ENCODE measurements at regions not wholly inside any gene's neighbourhood (a gene's known extent, or its start where the extent isn't known, plus 50 kb on each side); places are given as distances from the start of the nearest gene placed in this dataset.
"Not testable (repeated sequence)": the region's sequence is repeated elsewhere in the genome, so short reads cannot be mapped to it uniquely, and the experiment has no call there.

GRCh38 chr4:78711676-78712075, 64.5 kb upstream of the BMP2K start:
- ChIA-PET CTCF (interaction anchor here (1.0 to 2.1 kb wide), 3 partner anchors 10 to 66 kb away, joined by 3 to 8 read pairs (median 3); no protein-coding TSS in a partner anchor), POLR2A (no interaction called here)
- TF ChIP-seq GATA2 (IDR thresholded peaks at IDR 0.05; ENCODE audit: insufficient read depth, insufficient read length, low read depth, low read length), result no peak
- no peak for TF ChIP-seq EZH2 (IDR thresholded peaks at IDR 0.05; ENCODE audit: borderline replicate concordance, low read depth, low read length, severe bottlenecking)
- TF ChIP-seq MAX (IDR thresholded peaks at IDR 0.05; ENCODE audit: insufficient read depth, insufficient read length), result no peak
- TF ChIP-seq JUN (IDR thresholded peaks at IDR 0.05; ENCODE audit: borderline replicate concordance, insufficient read depth, insufficient read length, low read depth), result no peak
- no peak for TF ChIP-seq CTCF (IDR thresholded peaks at IDR 0.05; ENCODE audit: extremely low read depth in 1 of 2, insufficient read depth in 1 of 2, low read depth in 1 of 2, low read length in 2 of 2)
- TF ChIP-seq POLR2A (IDR thresholded peaks at IDR 0.05; ENCODE audit: low read depth, low read length), result no peak
- no peak for TF ChIP-seq MYC (IDR thresholded peaks at IDR 0.05; ENCODE audit: low read depth, low read length)
- no peak for TF ChIP-seq POLR2AphosphoS5 (IDR thresholded peaks at IDR 0.05; ENCODE audit: insufficient read depth, low read depth, low read length)
- no peak for TF ChIP-seq FOS (IDR thresholded peaks at IDR 0.05; ENCODE audit: borderline replicate concordance, insufficient read depth, low read length)
- H3K4me2 ChIP-seq (ENCODE audit: insufficient read depth, low read length), result no peak overlapping the region
- no peaks in the 10 kb centered on the region for H3K27me3 ChIP-seq (ENCODE audit: control insufficient read depth in 2 of 2, insufficient read depth in 2 of 2, low read length in 2 of 2)
- no peaks in the 10 kb centered on the region for H3K9me1 ChIP-seq (replicated peaks; ENCODE audit: control insufficient read depth, extremely low read depth, insufficient read depth, low read length)
- no peaks in the 10 kb centered on the region for H3K79me2 ChIP-seq (ENCODE audit: control insufficient read depth, insufficient read depth, low read length)
- H3K9me3 ChIP-seq (replicated peaks; ENCODE audit: control insufficient read depth, insufficient read depth, low read length), result no peaks in the 10 kb centered on the region
- H3K4me1 ChIP-seq (ENCODE audit: control insufficient read depth, extremely low read depth, insufficient read depth, low read length), result no peaks in the 10 kb centered on the region
- H3K4me3 ChIP-seq (replicated peaks in 1 of 3; ENCODE audit: insufficient read depth in 1 of 3, low read depth in 1 of 3, low read length in 3 of 3), result no peak overlapping the region
- dilution Hi-C loops (cut with MboI; ENCODE audit: extremely low pct_ligation_motif_present, low sequenced_read_pairs), result no loop called here
- no peak overlapping the region for H2AFZ ChIP-seq (ENCODE audit: low read depth, low read length)
- no peaks in the 10 kb centered on the region for H3K36me3 ChIP-seq (ENCODE audit: control insufficient read depth in 2 of 2, extremely low read depth in 1 of 2, insufficient read depth in 2 of 2, low read length in 2 of 2)
- no TSS peak for BruUV-seq (replicated peaks)
- no peak overlapping the region for H3K27ac ChIP-seq (ENCODE audit: insufficient read depth, low read depth, low read length)
- intact Hi-C loops (cut with micrococcal nuclease), result no loop called here
- DNase-seq (ENCODE audit: low read depth, low spot score) (no peak), FAIRE-seq (no peak)
- no peak overlapping the region for H3K9ac ChIP-seq (replicated peaks; ENCODE audit: extremely low read depth, insufficient read depth, low read length)
- no peaks in the 10 kb centered on the region for H4K20me1 ChIP-seq (replicated peaks; ENCODE audit: control insufficient read depth, extremely low read depth, insufficient read depth, low read length)

- H3K27ac ChIP-seq (ENCODE audit: insufficient read depth, low read depth, low read length), result not testable (repeated sequence)
Observed at GRCh38 chr4:78714598-78714997, 61.6 kb upstream of the BMP2K start.

GRCh38 chr4:78715372-78715771, 60.8 kb upstream of the BMP2K start:
- intact Hi-C loops (cut with micrococcal nuclease); H3K27ac ChIP-seq (ENCODE audit: insufficient read depth, low read depth, low read length); dilution Hi-C loops (cut with MboI; ENCODE audit: extremely low pct_ligation_motif_present, low sequenced_read_pairs); H3K79me2 ChIP-seq (ENCODE audit: control insufficient read depth, insufficient read depth, low read length); H3K4me3 ChIP-seq (replicated peaks in 1 of 3; ENCODE audit: insufficient read depth in 1 of 3, low read depth in 1 of 3, low read length in 3 of 3); BruUV-seq (replicated peaks); H4K20me1 ChIP-seq (replicated peaks; ENCODE audit: control insufficient read depth, extremely low read depth, insufficient read depth, low read length); H3K4me2 ChIP-seq (ENCODE audit: insufficient read depth, low read length); H3K9me1 ChIP-seq (replicated peaks; ENCODE audit: control insufficient read depth, extremely low read depth, insufficient read depth, low read length); FAIRE-seq; DNase-seq (ENCODE audit: low read depth, low spot score); H3K4me1 ChIP-seq (ENCODE audit: control insufficient read depth, extremely low read depth, insufficient read depth, low read length); H3K9ac ChIP-seq (replicated peaks; ENCODE audit: extremely low read depth, insufficient read depth, low read length); H3K36me3 ChIP-seq (ENCODE audit: control insufficient read depth in 2 of 2, extremely low read depth in 1 of 2, insufficient read depth in 2 of 2, low read length in 2 of 2); H3K9me3 ChIP-seq (replicated peaks; ENCODE audit: control insufficient read depth, insufficient read depth, low read length); H2AFZ ChIP-seq (ENCODE audit: low read depth, low read length); POLR2A ChIA-PET; H3K27me3 ChIP-seq (ENCODE audit: control insufficient read depth in 2 of 2, insufficient read depth in 2 of 2, low read length in 2 of 2); CTCF ChIA-PET: not testable (repeated sequence)

More at GRCh38 chr4:78714598-78714997, 61.6 kb upstream of the BMP2K start:
- H2AFZ ChIP-seq (ENCODE audit: low read depth, low read length); H3K9ac ChIP-seq (replicated peaks; ENCODE audit: extremely low read depth, insufficient read depth, low read length); CTCF ChIA-PET; dilution Hi-C loops (cut with MboI; ENCODE audit: extremely low pct_ligation_motif_present, low sequenced_read_pairs); H3K4me2 ChIP-seq (ENCODE audit: insufficient read depth, low read length); H3K4me3 ChIP-seq (replicated peaks in 1 of 3; ENCODE audit: insufficient read depth in 1 of 3, low read depth in 1 of 3, low read length in 3 of 3); H3K9me3 ChIP-seq (replicated peaks; ENCODE audit: control insufficient read depth, insufficient read depth, low read length); intact Hi-C loops (cut with micrococcal nuclease); H3K4me1 ChIP-seq (ENCODE audit: control insufficient read depth, extremely low read depth, insufficient read depth, low read length); FAIRE-seq; DNase-seq (ENCODE audit: low read depth, low spot score); H3K27me3 ChIP-seq (ENCODE audit: control insufficient read depth in 2 of 2, insufficient read depth in 2 of 2, low read length in 2 of 2); BruUV-seq (replicated peaks); H3K9me1 ChIP-seq (replicated peaks; ENCODE audit: control insufficient read depth, extremely low read depth, insufficient read depth, low read length); H3K36me3 ChIP-seq (ENCODE audit: control insufficient read depth in 2 of 2, extremely low read depth in 1 of 2, insufficient read depth in 2 of 2, low read length in 2 of 2); H3K79me2 ChIP-seq (ENCODE audit: control insufficient read depth, insufficient read depth, low read length); H4K20me1 ChIP-seq (replicated peaks; ENCODE audit: control insufficient read depth, extremely low read depth, insufficient read depth, low read length); POLR2A ChIA-PET: not testable (repeated sequence)

All from endothelial cell of umbilical vein (primary cell).